Brain microvascular endothelial cell (primary cell): ENCODE measurements at regions not wholly inside any gene's neighbourhood (a gene's known extent, or its start where the extent isn't known, plus 50 kb on each side); places are given as distances from the start of the nearest gene placed in this dataset.
"Not testable (repeated sequence)": the region's sequence is repeated elsewhere in the genome, so short reads cannot be mapped to it uniquely, and the experiment has no call there.

Experiments used
- DNase-seq: peaks from one replicate; pipeline ENCODE4 v3.0.0-alpha.2; 2020
- H3K27ac ChIP-seq: fragments of 250-450 bp; sonication (Bioruptor Pico); 2 replicates; pipeline ENCODE4 v1.5.1; 2020; ENCODE audit warnings: mild to moderate bottlenecking, moderate library complexity
- H3K27me3 ChIP-seq: fragments of 250-450 bp; sonication (Bioruptor Pico); replicated peaks from 2 replicates; pipeline ENCODE4 v1.5.1; 2020; ENCODE audit warnings: mild to moderate bottlenecking
- H3K36me3 ChIP-seq: fragments of 250-450 bp; sonication (Bioruptor Pico); replicated peaks from 2 replicates; pipeline ENCODE4 v1.5.1; 2020; ENCODE audit warnings: mild to moderate bottlenecking
- H3K4me3 ChIP-seq: 2 replicates; pipeline ENCODE4 v1.5.1; 2011; ENCODE audit warnings: low read depth, mild to moderate bottlenecking, control low read depth, low read length, moderate library complexity
- CTCF ChIP-seq: IDR thresholded peaks from 2 replicates; pipeline ENCODE4 v1.5.1; 2011; ENCODE audit warnings: low read depth, mild to moderate bottlenecking, moderate library complexity, low read length, control low read depth, inconsistent platforms; ENCODE audit errors: missing control alignments
- in situ Hi-C: cut with HindIII; loops from 2 replicates; pipeline ENCODE4 v1.10.0; 2017; ENCODE audit warnings: low sequenced_read_pairs, low pct_ligation_motif_present

- in situ Hi-C loops = no loop called here
- no peaks in the 10 kb centered on the region for H3K36me3 ChIP-seq
- no peak for DNase-seq
- no peaks in the 10 kb centered on the region for H3K27me3 ChIP-seq
- H3K4me3 ChIP-seq = no peak overlapping the region
- no peak overlapping the region for H3K27ac ChIP-seq
- TF ChIP-seq CTCF = no peak
Observed at GRCh38 chr2:75833386-75833785, 122.7 kb upstream of the GCFC2 start.

GRCh38 chr2:75828826-75829225, 118.1 kb upstream of the GCFC2 start:
- no peak overlapping the region for H3K27ac ChIP-seq

GRCh38 chr2:75823515-75823914, 112.8 kb upstream of the GCFC2 start:
- DNase-seq, H3K27me3 ChIP-seq, H3K4me3 ChIP-seq, H3K36me3 ChIP-seq, H3K27ac ChIP-seq, in situ Hi-C loops: not testable (repeated sequence)

More at GRCh38 chr2:75828826-75829225, 118.1 kb upstream of the GCFC2 start:
- TF ChIP-seq CTCF = no peak
- Histone ChIP-seq H3K4me3 (no peak overlapping the region), H3K27me3 (no peaks in the 10 kb centered on the region), H3K36me3 (no peaks in the 10 kb centered on the region)
- in situ Hi-C loops = no loop called here
- no peak for DNase-seq

- no peak for TF ChIP-seq CTCF
- DNase-seq = no peak
- no peak overlapping the region for H3K4me3 ChIP-seq
- in situ Hi-C loops = no loop called here
- no peak overlapping the region for H3K27ac ChIP-seq
- H3K36me3 ChIP-seq = no peaks in the 10 kb centered on the region
- H3K27me3 ChIP-seq = no peaks in the 10 kb centered on the region
Observed at GRCh38 chr2:75822336-75822735, 111.6 kb upstream of the GCFC2 start.

GRCh38 chr2:75820693-75821092, 110.0 kb upstream of the GCFC2 start:
- H3K27ac ChIP-seq = no peak overlapping the region
- H3K36me3 ChIP-seq = no peaks in the 10 kb centered on the region
- DNase-seq = no peak
- in situ Hi-C loops = no loop called here
- H3K4me3 ChIP-seq = no peak overlapping the region
- TF ChIP-seq CTCF = no peak
- H3K27me3 ChIP-seq = no peaks in the 10 kb centered on the region

- DNase-seq = no peak
- TF ChIP-seq CTCF = no peak
- no peaks in the 10 kb centered on the region for H3K27me3 ChIP-seq
- no peak overlapping the region for H3K27ac ChIP-seq
- H3K36me3 ChIP-seq = no peaks in the 10 kb centered on the region
- in situ Hi-C loops = no loop called here
- H3K4me3 ChIP-seq = no peak overlapping the region
Observed at GRCh38 chr2:75810611-75811330, 100.1 kb upstream of the GCFC2 start.
